ENCODE measurements at regions not wholly inside any gene's neighbourhood (a gene's known extent, or its start where the extent isn't known, plus 50 kb on each side); places are given as distances from the start of the nearest gene placed in this dataset.

GRCh38 chr4:135705343-135705742 lies 1503.8 kb upstream of the PABPC4L start:
- TF ChIP-seq CTCF (conservative IDR thresholded peaks at IDR 0.05; ENCODE audit: low read depth, low read length): no peak
- TF ChIP-seq RCOR1 (IDR thresholded peaks at IDR 0.05; ENCODE audit: insufficient replicate concordance, low read length): no peak
- no peak for TF ChIP-seq SMC3 (IDR thresholded peaks at IDR 0.05; ENCODE audit: low read depth, low read length)
- no peak for TF ChIP-seq CHD1 (IDR thresholded peaks at IDR 0.05; ENCODE audit: low read depth, low read length)
- no peak for TF ChIP-seq POLR2A (IDR thresholded peaks at IDR 0.05; ENCODE audit: low read depth, low read length)
- TF ChIP-seq USF2 (IDR thresholded peaks at IDR 0.05; ENCODE audit: low read depth, low read length): no peak

Data from IMR-90 (cell line).